PFSK-1 (cell line): ENCODE measurements at regions not wholly inside any gene's neighbourhood (a gene's known extent, or its start where the extent isn't known, plus 50 kb on each side); places are given as distances from the start of the nearest gene placed in this dataset.

ENCODE experiments used
- FOXP2 ChIP-seq: optimal IDR thresholded peaks from 2 replicates; pipeline ENCODE3; 2011; ENCODE audit warnings: borderline replicate concordance, control low read depth, inconsistent platforms; ENCODE audit not compliant: insufficient read depth; ENCODE audit errors: extremely low read length, extremely low read depth
- POLR2AphosphoS5 ChIP-seq: IDR thresholded peaks from 2 replicates; pipeline ENCODE4 v1.6.1; 2012; ENCODE audit warnings: low read depth, mild to moderate bottlenecking, control low read depth, low read length, moderate library complexity
- SIN3A ChIP-seq: IDR thresholded peaks from 2 replicates; pipeline ENCODE4 v1.6.1; 2012; ENCODE audit warnings: mild to moderate bottlenecking, low read length, moderate library complexity, borderline replicate concordance; ENCODE audit not compliant: insufficient read depth
- TAF1 ChIP-seq: IDR thresholded peaks from 2 replicates; pipeline ENCODE4 v1.6.1; 2012; ENCODE audit warnings: low read length, control low read depth, borderline replicate concordance; ENCODE audit not compliant: insufficient read depth
- TF ChIP-seq, protein P1 (sequence below), 2 experiments: IDR thresholded peaks; 2 replicates each; pipeline versions ENCODE4 v1.6.1 to v1.8.0; 2011 to 2012; ENCODE audit warnings: low read depth in 2 of 2, low read length in 2 of 2, control low read depth in 1 of 2, inconsistent platforms in 1 of 2, mild to moderate bottlenecking in 1 of 2, moderate library complexity in 1 of 2; ENCODE audit not compliant: insufficient read depth in 1 of 2

DNA sequence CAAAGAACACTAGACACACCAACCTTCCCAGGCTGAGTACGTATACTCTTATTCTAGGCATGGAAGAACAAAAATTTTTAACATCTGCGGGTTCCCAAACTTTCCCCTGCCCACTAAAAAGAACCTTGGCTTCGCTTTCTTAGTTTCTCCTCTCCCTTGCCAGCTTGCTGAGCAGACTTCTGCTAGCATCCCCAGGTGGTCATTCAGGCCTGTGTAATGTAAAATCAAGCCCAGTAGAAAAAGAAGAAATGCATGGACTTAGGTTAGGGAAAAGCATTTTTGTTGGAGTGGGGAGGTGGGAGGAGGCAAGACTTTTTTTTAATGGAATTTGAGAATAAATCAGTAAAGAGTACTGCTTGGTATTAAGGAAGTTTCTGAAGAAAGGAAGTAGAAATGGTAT is 331.0 kb upstream of the TLE4 start:
- no peak for TF ChIP-seq SIN3A

DNA sequence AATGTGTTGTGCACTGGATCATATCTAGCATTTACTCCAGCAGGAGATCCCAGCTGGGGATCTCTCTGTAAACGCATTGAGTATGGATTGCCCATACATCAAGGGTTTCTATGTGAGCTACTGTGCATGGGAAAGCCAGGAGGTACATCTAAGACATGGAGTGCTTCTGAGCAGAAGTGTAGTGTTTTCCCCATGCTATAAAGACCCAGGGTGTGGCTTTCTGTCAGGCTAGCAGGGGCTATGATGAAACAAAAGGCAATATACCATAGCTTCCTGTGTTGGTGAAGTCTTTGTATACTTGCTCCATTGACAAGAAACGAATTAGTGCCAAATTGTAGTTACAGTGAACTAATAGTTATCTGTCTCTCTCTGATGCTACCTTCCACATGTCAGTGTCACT is 329.3 kb upstream of the TLE4 start:
- TF ChIP-seq SIN3A (no peak), TAF1 (no peak), POLR2AphosphoS5 (no peak), FOXP2 (no peak)
- TF ChIP-seq, protein P1, sequence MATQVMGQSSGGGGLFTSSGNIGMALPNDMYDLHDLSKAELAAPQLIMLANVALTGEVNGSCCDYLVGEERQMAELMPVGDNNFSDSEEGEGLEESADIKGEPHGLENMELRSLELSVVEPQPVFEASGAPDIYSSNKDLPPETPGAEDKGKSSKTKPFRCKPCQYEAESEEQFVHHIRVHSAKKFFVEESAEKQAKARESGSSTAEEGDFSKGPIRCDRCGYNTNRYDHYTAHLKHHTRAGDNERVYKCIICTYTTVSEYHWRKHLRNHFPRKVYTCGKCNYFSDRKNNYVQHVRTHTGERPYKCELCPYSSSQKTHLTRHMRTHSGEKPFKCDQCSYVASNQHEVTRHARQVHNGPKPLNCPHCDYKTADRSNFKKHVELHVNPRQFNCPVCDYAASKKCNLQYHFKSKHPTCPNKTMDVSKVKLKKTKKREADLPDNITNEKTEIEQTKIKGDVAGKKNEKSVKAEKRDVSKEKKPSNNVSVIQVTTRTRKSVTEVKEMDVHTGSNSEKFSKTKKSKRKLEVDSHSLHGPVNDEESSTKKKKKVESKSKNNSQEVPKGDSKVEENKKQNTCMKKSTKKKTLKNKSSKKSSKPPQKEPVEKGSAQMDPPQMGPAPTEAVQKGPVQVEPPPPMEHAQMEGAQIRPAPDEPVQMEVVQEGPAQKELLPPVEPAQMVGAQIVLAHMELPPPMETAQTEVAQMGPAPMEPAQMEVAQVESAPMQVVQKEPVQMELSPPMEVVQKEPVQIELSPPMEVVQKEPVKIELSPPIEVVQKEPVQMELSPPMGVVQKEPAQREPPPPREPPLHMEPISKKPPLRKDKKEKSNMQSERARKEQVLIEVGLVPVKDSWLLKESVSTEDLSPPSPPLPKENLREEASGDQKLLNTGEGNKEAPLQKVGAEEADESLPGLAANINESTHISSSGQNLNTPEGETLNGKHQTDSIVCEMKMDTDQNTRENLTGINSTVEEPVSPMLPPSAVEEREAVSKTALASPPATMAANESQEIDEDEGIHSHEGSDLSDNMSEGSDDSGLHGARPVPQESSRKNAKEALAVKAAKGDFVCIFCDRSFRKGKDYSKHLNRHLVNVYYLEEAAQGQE (IDR thresholded peaks at IDR 0.05; ENCODE audit: insufficient read depth in 1 of 2, low read depth in 2 of 2, low read length in 2 of 2): no peak

DNA sequence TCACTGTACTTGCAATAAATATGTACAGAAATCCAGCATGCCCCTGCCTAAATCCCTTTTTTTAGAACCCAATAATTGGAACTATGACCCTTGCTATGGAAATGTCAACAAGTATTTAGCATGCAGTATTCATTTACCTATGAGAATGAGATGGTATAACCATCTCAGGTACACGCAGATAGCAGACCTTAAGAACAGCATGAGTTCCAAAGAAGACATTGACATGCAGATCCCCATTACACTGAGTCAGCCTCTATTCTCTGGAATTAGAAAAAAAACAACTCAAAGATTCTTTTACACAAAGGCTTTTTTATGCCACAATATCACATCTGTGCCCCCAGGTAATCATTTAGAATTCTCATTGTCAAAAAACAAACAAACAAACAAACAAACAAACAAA is 325.6 kb upstream of the TLE4 start:
- TF ChIP-seq POLR2AphosphoS5 (no peak), TAF1 (no peak), SIN3A (no peak), FOXP2 (no peak)
- TF ChIP-seq, protein P1 (IDR thresholded peaks at IDR 0.05; ENCODE audit: insufficient read depth in 1 of 2, low read depth in 2 of 2, low read length in 2 of 2): no peak

DNA sequence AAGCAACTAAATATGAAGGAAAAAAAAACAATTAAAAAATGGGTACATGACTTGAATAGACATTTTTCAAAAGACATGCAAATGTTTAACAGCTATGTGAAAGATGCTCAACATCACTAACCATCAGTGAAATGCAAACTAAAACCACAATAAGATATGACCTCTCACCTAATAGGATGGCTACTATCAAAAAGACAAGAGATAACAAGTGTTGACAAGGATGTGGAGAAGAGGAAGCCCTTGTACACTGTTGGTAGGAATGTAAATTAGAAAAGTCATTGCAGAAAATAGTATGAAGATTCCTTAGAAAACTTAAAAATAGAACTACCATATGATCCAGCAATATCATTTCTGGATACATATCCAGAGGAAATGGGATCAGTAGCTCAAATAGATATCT is 324.7 kb upstream of the TLE4 start:
- TF ChIP-seq POLR2AphosphoS5: no peak
- no peak for TF ChIP-seq SIN3A
- no peak for TF ChIP-seq TAF1
- TF ChIP-seq, protein P1 (IDR thresholded peaks at IDR 0.05; ENCODE audit: insufficient read depth in 1 of 2, low read depth in 2 of 2, low read length in 2 of 2): no peak
- no peak for TF ChIP-seq FOXP2

DNA sequence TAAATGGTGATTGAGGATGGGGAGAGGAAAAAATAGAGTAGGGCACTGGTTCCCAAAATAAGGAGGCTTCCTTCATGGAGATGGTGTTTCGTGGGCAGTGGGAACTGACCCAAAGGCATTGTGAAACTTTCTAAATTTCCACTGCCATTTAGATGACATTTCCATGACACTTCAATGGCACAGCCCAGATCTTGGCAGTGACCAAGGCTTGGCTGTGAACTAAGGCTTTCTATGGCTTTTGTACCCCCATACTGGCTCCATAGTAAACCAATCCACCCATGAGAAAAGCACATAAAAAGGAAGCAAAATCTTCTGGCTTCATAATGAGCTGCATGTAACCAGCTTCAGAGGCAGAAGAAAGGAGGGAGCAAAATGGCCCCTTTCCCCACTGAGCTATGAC is 321.0 kb upstream of the TLE4 start:
- TF ChIP-seq FOXP2 (no peak), SIN3A (no peak), TAF1 (no peak), POLR2AphosphoS5 (no peak)
- TF ChIP-seq, protein P1 (IDR thresholded peaks at IDR 0.05; ENCODE audit: insufficient read depth in 1 of 2, low read depth in 2 of 2, low read length in 2 of 2): no peak
